ENCODE measurements at regions not wholly inside any gene's neighbourhood (a gene's known extent, or its start where the extent isn't known, plus 50 kb on each side); places are given as distances from the start of the nearest gene placed in this dataset.

GRCh38 chr13:69142101-69142500 lies 965.5 kb upstream of the ATXN8OS start:
- intact Hi-C loops (cut with DNase I), result no loop called here
- 66 to 73% methylated on average over 3 of the region's 3 CpGs for WGBS, 2 donors
- TF ChIP-seq EP300 (IDR thresholded peaks at IDR 0.05) (no peak), POLR2A (IDR thresholded peaks at IDR 0.05) (no peak), CTCF (IDR thresholded peaks at IDR 0.05) (no peak), POLR2AphosphoS5 (IDR thresholded peaks at IDR 0.05) (no peak)
- Histone ChIP-seq H3K27ac (no peak overlapping the region), H3K4me3 (no peak overlapping the region), H3K9me3 (no peaks in the 10 kb centered on the region), H3K36me3 (no peaks in the 10 kb centered on the region), H3K27me3 (no peaks in the 10 kb centered on the region), H3K4me1 (no peaks in the 10 kb centered on the region)
- no peak for DNase-seq

GRCh38 chr13:69124996-69125395 lies 982.6 kb upstream of the ATXN8OS start:
- no peaks in the 10 kb centered on the region for H3K36me3 ChIP-seq

GRCh38 chr13:69109891-69110525 lies 997.6 kb upstream of the ATXN8OS start:
- no peaks in the 10 kb centered on the region for H3K4me1 ChIP-seq
- WGBS, 2 donors, result 39 to 81% methylated on average over 3 of the region's 3 CpGs
- TF ChIP-seq POLR2AphosphoS5 (IDR thresholded peaks at IDR 0.05), result no peak
- TF ChIP-seq CTCF (IDR thresholded peaks at IDR 0.05), result no peak
- no peak for TF ChIP-seq POLR2A (IDR thresholded peaks at IDR 0.05)
- no peak overlapping the region for H3K27ac ChIP-seq
- intact Hi-C loops (cut with DNase I), result no loop called here
- peaks cover 0 to 4% (median 0%) of the 10 kb centered on the region in 4 donors for H3K9me3 ChIP-seq
- no peak overlapping the region for H3K4me3 ChIP-seq
- H3K36me3 ChIP-seq, result no peaks in the 10 kb centered on the region
- no peaks in the 10 kb centered on the region for H3K27me3 ChIP-seq
- DNase-seq, result no peak

More at GRCh38 chr13:69124996-69125395, 982.6 kb upstream of the ATXN8OS start:
- no peak for TF ChIP-seq POLR2AphosphoS5 (IDR thresholded peaks at IDR 0.05)
- no peak for TF ChIP-seq EP300 (IDR thresholded peaks at IDR 0.05)
- no peaks in the 10 kb centered on the region for H3K9me3 ChIP-seq
- WGBS, 2 donors, result 80 to 94% methylated on average over 2 of the region's 2 CpGs
- intact Hi-C loops (cut with DNase I), result no loop called here
- H3K4me1 ChIP-seq, result no peaks in the 10 kb centered on the region
- H3K27ac ChIP-seq, result no peak overlapping the region
- no peak for DNase-seq
- no peaks in the 10 kb centered on the region for H3K27me3 ChIP-seq
- no peak overlapping the region for H3K4me3 ChIP-seq

- Histone ChIP-seq H3K27ac (no peak overlapping the region), H3K4me3 (no peak overlapping the region), H3K9me3 (peaks cover 0 to 4% (median 0%) of the 10 kb centered on the region in 4 donors), H3K36me3 (no peaks in the 10 kb centered on the region), H3K4me1 (no peaks in the 10 kb centered on the region), H3K27me3 (no peaks in the 10 kb centered on the region)
- TF ChIP-seq CTCF (IDR thresholded peaks at IDR 0.05) (no peak), EP300 (IDR thresholded peaks at IDR 0.05) (no peak), POLR2AphosphoS5 (IDR thresholded peaks at IDR 0.05) (no peak), POLR2A (IDR thresholded peaks at IDR 0.05) (no peak)
- DNase-seq, result no peak
- intact Hi-C loops (cut with DNase I), result no loop called here
Measured at GRCh38 chr13:69108486-69108885, 999.1 kb upstream of the ATXN8OS start.

GRCh38 chr13:69107436-69107835 lies 1000.2 kb upstream of the ATXN8OS start:
- intact Hi-C loops (cut with DNase I), result no loop called here
- Histone ChIP-seq H3K9me3 (peaks cover 0 to 4% (median 0%) of the 10 kb centered on the region in 4 donors), H3K27ac (no peak overlapping the region)

More at GRCh38 chr13:69107436-69107835, 1000.2 kb upstream of the ATXN8OS start:
- no peak overlapping the region for H3K4me3 ChIP-seq
- H3K36me3 ChIP-seq, result no peaks in the 10 kb centered on the region
- H3K27me3 ChIP-seq, result no peaks in the 10 kb centered on the region
- TF ChIP-seq EP300 (IDR thresholded peaks at IDR 0.05) (no peak), POLR2AphosphoS5 (IDR thresholded peaks at IDR 0.05) (no peak), CTCF (IDR thresholded peaks at IDR 0.05) (no peak), POLR2A (IDR thresholded peaks at IDR 0.05) (no peak)
- H3K4me1 ChIP-seq, result no peaks in the 10 kb centered on the region
- DNase-seq, result no peak

Data from sigmoid colon (tissue), 6 donors.